ENCODE measurements at regions not wholly inside any gene's neighbourhood (a gene's known extent, or its start where the extent isn't known, plus 50 kb on each side); places are given as distances from the start of the nearest gene placed in this dataset.
"Not testable (repeated sequence)": the region's sequence is repeated elsewhere in the genome, so short reads cannot be mapped to it uniquely, and the experiment has no call there.

DNA sequence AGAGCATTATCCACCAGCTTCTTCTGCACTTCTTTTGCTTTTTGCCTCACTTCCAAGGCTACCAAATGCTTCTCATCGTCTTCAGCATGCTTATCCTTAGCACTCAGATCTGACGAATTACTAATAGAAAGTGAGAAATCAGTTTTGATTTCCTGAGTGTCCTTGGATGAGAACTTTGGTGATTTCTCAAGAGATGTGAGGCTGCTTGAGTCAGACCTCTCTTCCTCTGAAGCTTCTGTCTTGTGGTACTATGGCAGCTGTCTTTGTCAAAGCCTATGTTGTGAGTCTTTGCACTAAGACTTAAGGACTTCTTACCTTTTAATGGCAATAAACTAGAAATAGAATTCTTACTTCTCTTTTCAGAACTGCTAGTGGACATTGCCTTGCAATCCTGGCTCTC is 169.9 kb downstream of the CPE start:
- DNase-seq (ENCODE audit: low read depth), result peak; percentile 14

DNA sequence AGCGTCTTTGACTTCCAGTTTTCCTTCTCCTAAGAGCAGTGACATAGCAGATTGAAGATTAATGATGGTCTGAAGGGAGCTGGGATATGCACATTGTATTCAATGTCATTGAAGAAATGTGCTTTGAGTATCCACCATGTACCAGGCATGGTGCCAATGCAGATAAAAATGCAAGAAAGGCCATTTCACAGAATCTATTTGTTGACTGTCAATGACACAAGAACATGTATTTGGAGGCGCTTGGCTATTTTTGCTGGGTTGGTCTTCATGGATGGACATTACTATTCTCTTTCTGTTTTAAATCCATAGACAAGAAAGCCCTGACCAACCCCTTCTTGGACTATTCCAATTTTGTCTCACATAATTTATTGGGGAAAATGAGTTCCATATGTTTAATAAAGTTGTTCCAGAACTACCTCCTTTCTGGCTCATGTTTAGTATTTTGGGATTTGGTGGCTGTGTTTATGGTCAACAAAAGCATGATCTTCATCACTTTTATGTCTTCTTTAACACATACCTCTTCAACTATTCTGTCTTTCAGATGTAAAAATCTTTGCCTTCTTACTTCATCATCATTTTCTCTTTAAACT is 174.5 kb downstream of the CPE start:
- no peak for DNase-seq (ENCODE audit: low read depth)

DNA sequence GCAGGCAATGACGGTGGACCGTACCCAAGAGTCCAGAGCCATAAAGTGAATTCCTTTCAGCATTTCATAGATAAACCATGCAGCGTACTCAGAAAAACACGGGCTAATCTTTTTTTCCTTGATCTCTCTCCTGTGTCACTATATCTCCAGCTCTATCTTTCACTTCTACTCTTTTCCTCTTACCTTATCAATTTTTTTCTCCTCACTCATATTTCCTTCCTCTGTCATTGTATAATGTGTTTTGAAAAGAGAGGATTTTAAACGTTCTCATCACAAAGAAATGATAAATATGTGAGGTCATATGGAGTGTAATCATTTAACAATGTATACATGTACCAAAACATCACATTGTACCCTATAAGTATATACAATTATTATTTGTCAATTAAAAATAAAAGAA is 176.5 kb downstream of the CPE start:
- no peak for DNase-seq (ENCODE audit: low read depth)

DNA sequence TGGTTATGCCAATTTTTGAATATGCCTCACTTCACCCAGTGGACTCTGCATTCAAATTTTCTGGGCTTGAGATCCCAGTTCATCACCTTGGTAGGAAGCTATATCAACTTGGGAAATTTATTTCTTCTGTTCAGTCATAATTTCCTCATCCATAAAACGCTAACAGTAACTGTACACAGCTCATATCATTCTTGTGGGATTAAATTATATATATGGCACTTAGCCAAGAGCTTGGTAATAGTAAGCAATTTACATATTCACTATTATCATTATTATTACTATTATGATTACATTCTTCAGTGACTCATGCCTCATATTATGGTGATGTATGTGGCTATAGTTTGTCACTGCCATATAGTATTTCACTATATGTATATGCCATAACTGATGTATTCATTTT is 177.6 kb downstream of the CPE start:
- no peak for DNase-seq (ENCODE audit: low read depth)

DNA sequence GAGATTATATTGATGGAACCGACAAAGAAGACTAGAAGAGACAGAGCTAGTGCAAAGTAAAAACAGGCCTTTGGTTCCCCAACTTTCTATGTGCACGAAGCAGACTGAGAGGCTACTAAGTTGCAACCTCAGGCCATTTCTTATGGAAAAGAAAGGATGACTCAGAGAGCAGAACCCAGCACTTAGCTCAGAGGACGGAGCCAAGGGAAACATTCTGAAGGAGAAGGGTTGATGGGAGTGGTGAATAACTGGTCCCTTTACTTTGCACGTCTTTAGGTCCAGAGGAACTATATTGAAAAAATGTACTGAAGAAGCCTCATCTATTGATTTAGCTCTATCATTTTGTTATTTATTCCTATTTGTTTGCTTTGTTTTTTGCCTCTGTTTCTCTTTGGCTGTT is 182.1 kb downstream of the CPE start:
- no peak for DNase-seq (ENCODE audit: low read depth)

DNA sequence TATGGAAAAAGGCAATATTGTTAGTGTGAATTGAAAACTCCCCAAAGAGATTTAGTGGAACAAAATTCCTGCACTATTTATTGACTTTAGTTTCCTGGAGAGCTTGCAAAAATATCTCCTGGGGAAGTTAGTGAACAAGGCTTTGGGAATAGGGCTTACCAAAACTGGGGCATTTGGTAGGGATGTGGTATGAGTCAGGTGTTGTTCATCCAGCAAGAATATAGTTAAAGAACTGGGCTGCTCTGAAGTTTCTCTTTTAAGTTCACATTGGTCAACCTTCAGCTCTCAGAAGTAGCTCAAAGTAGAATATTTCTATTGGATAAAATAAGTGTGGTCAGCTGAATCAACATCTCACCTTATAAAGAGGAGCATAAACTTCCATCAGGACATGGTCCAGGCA is 185.0 kb downstream of the CPE start:
- peak; percentile 57 for DNase-seq (ENCODE audit: low read depth)

DNA sequence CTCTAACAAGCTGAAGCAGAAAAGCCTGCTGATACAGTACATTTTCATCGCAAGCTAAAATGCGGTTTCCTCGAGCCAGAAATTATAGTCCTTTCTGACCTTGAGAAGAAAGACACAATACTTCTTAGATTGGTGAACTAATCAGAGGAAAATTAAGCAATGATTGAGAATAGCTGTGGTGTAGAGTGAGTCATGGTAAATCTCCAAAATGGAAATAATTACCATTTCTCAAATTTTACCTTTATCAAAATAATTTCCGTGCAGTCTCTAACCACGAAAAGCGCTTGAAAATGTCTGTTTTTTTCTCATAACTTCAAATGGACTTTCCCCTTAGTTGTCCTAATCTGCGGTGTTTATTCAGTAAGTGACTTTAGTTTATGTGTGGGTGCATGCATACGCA is 190.2 kb downstream of the CPE start:
- no peak for DNase-seq (ENCODE audit: low read depth)

DNA sequence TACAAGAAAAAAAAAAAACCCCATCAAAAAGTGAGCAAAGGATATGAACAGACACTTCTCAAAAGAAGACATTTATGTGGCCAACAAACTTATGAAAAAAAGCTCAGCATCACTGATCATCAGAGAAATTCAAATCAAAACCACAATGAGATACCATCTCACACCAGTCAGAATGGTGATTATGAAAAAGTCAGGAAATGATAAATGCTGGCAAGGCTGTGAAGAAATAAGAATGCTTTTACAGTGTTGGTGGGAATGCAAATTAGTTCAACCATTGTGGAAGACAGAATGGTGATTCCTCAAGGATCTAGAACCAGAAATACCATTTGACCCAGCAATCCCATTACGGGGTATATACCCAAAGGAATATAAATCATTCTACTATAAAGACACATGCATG is 192.7 kb downstream of the CPE start:
- not testable (repeated sequence) for DNase-seq (ENCODE audit: low read depth)

DNA sequence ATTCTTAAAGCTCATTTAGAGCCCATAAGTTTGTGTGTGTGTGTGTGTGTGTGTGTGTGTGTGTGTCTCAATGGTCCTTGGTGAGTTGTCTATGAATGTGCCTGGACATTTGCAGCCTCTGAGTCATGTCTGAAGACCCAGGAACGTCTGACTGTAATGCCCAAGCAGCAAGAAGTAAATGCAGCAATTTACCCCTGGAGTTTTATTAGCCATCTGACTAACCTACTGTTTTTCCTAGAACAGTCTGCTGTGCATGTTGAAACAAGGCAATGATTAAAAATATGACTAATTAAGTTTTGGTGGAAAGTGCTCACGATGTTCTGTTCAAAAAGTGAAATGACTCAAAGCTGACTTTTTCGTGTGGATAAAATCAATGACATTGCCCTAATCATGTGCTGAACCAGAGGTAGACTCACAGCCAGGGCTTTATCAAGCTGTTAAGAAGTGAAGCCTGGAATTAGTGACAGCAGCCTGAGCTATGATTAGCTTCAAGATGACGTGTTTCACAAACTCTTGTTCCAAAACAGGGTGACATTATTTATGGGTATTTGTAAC is 201.6 kb downstream of the CPE start:
- DNase-seq (ENCODE audit: low read depth), result peak; percentile 85

DNA sequence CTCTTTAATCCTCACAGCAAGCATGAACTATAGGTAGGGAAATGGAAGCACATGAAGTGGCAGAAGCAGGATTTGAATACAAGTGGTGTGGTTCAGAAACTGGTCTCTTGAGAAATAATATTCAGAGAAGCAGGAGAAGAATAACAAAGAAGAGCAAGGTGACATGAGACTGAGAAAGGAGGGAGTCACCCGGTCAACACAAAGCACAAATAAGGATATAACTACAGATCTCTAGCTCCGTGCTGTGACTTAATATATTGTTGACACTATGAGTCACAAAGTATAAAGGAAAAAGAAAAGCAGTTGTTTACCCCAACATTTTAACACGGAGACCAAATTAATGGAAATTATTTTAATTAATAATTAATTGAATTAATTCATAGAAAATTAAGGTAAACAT is 204.5 kb downstream of the CPE start:
- no peak for DNase-seq (ENCODE audit: low read depth)

DNA sequence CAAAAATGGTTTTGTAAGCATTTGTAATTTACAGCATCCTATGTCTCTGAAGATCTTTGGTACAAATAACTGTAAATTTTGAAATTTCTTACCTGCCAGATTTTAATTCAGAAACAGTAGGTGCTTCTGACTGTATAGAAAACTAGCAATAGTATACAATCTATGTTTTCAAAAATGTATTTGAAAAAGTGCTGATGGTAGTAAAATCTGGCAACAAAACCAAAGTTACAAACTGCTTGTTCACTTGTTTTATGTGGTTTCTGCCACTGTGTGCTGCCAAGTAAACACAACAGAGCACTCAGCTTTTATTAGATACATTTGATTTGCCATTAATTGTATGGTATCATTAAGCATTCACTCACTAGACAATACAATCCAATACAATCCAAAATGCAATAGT is 206.1 kb downstream of the CPE start:
- no peak for DNase-seq (ENCODE audit: low read depth)

DNA sequence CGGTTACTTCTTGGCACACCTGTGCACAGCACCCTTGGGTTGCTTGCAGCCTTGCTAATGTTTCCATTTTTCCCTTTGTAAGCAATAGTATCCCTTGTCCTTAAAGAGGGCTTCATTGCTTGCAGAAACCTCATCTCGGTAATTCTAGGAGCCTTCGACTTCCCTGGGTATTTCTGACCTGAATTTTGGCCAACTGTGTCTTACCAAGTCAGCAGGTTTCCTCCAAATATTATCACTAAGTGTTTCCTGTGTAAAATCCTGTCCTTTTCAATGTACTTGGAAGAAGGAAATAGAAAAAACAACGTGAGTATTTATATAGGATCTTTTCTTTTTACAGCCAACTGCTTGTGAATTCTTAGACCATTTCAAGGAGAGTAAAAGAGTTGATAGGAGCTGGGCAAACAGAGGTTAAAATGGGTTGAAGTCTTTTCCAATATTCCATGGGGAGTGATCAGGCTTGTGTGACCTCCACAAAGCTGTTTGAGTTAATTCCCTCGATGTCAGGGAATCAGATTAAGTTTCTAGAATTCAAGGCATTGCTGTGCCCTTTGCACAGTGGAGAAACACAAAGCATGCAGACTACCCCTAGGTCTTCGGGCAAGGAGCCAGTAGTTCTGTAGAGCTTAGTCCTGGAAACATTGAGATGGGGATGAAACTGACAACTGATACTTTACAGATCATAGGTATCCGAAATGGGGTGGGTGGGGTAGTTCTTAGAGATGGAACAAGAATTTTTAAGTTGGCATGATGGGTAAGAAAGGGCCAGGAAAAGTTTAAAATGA is 209.9 kb downstream of the CPE start:
- DNase-seq (ENCODE audit: low read depth), result no peak

DNA sequence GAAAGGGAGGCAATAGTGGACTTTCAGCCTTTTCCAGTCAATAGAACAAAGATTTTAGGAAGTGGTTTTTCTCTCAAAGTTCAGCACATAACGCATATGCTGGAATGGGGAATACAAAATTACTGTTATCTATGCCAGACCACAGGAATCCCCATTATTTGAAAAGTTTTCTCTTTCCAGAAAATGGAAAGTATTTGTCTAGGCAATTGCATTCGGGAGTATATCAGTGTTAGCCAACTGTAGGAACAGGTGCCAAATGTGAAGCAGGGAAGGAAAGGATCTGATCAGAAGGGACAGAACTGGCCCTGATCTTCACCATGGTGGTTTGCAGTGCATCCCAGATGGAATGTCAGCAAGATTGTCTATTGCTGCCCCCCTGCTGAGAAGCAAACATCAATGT is 213.6 kb downstream of the CPE start:
- DNase-seq (ENCODE audit: low read depth), result peak; percentile 19

DNA sequence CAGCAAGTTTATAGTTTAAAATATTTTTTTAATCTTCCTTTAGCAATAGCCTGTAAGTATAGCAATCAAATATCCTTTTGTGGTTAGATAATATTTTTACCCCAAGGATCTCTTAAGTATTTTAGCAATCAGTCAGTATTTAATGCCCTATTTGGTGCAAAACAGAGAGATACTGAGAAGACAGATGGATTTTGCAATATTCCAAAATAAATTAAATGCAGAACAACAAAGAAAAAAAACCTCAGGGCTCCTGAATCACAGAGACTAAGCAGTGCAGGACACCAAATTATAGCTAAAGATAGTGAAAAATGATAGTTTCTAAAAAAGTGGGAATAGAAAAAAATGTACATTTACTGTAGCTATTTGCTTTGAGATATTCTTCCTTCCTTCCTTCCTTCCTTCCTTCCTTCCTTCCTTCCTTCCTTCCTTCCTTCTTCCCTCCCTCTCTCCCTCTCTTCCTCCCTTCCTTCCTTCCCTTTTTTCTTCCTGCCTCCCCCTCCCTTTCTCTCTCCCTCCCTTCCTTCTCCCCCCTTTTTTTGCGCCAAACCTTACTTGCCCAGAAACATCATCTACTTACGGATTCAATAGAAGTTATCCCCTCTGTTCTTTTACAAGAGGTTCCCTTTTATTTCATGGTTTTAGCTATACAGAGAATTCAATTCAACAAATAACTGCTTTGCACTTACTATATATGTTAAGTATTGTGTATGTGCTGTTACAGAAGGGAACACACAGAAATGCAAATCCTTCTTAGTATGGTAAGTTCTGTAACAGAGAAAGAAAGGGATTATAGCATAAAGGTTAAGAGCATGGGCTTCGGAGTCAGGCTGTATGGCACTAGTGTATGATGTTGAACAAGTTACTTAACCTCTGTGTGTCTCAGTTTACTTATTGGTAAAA is 219.0 kb downstream of the CPE start:
- DNase-seq (ENCODE audit: low read depth), result no peak

DNA sequence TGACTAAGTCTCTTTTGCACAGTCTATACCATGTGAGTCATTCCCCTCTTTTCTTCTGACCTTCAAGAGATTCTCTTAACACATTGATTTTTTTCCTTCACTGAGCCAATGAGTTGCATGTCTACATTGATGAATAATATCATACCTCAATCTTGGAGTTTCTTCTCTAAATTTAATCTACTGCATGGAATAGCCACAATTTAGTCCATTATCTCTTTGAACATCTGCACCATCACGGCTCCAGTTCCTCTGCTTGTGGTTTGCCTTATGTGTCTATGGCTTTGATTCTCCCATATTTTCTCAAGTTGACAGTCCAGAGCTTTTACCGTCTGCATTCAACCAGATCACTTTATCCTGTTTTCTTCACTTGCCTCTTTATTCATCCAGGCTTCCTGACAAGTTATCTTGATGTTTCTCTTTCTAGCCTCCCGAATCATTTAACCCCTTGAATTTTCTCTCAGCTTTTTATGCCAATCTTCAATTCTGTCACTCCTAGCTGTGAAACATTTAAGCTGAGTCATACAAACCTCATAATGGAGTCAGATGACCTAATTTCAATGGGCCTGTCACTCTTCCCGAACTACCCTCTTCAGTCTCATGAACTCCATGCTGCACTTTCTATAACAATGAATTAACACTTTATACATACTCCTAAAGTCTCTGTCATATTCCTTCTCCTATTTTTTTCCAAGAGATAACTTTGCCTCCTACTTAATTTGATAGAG is 222.3 kb downstream of the CPE start:
- no peak for DNase-seq (ENCODE audit: low read depth)

DNA sequence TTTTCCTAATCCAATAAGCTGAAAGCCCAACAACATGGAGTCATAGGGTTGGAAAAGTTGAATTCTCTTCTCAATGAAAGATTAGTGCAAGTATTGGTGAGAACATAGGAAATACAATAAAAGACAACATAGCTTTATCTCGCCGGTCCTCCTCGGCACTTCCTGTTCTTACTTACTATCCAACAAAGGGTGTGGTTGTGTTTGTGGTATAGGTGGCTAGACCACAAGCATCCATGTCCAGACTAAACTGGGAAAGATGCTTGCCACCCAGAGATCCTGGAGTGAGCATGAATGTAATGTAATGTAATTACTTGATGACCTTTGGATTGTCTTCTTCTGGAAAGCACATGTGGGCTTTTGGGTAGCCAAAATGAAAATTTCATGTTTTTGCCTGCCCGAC is 223.8 kb downstream of the CPE start:
- DNase-seq (ENCODE audit: low read depth), result peak; percentile 16

DNA sequence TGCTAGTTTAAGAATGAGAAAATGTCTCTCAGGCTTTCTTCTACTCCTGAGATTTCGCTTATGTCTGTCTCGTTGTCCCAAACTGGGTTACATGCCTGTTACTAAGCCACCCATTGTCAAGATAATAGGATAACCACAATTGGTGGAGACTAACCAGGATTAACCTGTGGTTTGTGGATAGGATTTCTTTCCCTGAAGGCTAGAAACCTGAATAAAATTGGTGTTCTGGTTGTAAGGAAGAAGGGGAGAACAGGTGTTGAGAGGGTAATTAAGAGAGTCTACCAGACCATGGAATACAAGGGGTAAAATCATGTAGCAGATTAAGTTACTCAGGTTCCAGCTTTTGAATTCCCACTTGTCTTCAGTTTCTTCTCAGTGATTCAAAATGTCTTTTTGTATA is 225.4 kb downstream of the CPE start:
- no peak for DNase-seq (ENCODE audit: low read depth)

DNA sequence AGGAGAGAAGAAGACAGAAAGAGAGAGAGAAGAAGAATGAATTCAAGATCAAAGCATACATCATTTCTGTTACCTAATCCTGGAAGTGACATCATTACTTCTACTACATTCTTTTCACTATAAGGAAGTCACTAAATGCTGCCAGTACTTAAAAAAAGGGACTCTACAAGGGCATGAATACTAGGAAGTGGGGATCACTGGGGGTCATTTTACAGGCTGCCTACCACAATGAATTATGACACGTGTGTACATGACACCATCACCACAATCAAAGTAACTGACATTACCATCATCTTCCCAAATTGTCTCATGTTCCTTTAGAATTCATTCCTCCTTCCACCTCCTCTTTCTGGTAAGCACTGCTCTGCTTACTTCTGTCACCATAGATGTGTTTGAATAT is 227.0 kb downstream of the CPE start:
- DNase-seq (ENCODE audit: low read depth), result no peak

DNA sequence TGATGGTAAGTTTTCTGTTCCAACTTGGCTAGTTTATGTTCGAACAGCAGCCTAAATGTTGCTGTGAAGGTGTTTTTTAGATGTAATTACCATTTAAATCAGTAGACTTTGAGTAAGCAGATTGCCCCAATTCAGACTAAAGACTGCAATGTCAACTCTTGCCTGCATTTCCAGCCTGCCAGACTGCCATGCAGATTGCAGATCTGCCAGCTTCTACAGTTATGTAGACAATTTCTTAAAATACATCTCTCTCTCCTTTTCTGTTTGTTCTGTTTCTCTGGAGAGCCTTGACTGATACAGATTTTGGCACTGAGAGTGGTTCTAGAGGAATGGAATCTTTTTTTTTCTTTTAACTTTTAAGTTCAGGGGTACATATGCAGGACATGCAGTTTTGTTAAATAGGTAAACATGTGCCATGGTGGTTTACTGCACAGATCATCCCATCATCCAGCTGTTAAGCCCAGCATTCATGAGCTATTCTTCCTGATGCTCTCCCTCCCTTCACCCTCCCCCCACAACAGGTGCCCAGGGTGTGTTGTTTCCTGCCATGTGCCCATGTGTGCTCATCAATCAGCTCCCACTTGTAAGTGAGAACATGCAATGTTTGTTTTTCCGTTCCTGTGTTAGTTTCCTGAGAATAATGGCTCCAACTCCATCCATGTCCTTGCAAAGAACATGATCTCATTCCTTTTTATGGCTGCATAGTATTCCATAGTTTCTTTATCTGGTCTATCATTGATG is 227.8 kb downstream of the CPE start:
- peak; percentile 63 for DNase-seq (ENCODE audit: low read depth)

DNA sequence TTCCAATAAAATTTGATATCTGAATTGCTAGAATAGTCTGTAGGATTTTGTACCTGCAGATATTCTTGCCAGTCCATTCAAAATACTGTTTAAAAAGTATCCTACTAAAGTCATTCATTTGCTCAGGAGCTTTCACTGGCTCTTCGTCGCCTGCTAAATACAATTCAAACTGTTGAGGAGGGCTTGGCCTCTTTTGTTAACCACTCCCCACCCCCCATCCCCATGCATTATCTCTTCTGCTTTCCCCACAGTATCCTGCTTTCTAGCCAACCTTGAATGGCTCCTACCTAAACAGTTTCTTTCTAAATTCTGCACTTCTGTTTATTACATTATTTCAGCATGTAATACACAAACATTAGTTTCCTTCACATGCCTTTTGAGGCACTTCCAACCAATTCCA is 230.8 kb downstream of the CPE start:
- DNase-seq (ENCODE audit: low read depth), result no peak

All from LHCN-M2 (cell line).